ENCODE measurements at regions not wholly inside any gene's neighbourhood (a gene's known extent, or its start where the extent isn't known, plus 50 kb on each side); places are given as distances from the start of the nearest gene placed in this dataset.

- TF ChIP-seq POLR2AphosphoS5 (IDR thresholded peaks at IDR 0.05; ENCODE audit: low read length) (no peak), SIN3A (IDR thresholded peaks at IDR 0.05; ENCODE audit: low read depth, low read length) (no peak), SMAD5 (IDR thresholded peaks at IDR 0.05; ENCODE audit: low read depth) (no peak), EZH2 (IDR thresholded peaks at IDR 0.05; ENCODE audit: borderline replicate concordance, control insufficient read depth, low read depth, low read length) (no peak), PML (IDR thresholded peaks at IDR 0.05; ENCODE audit: low read length) (no peak), POLR2A (IDR thresholded peaks at IDR 0.05; ENCODE audit: low read depth, low read length) (no peak), MEF2B (IDR thresholded peaks at IDR 0.05; ENCODE audit: partially characterized antibody, poor library complexity, severe bottlenecking) (no peak), FOXM1 (IDR thresholded peaks at IDR 0.05; ENCODE audit: low read depth, low read length) (no peak), EP300 (IDR thresholded peaks at IDR 0.05; ENCODE audit: borderline replicate concordance in 1 of 2, control insufficient read depth in 1 of 2, low read depth in 2 of 2, low read length in 2 of 2) (no peak), CREM (IDR thresholded peaks at IDR 0.05; ENCODE audit: low read depth) (no peak), CTCF (IDR thresholded peaks at IDR 0.05 in 2 of 3, conservative IDR thresholded peaks at IDR 0.05 in 1 of 3; ENCODE audit: control insufficient read depth in 2 of 3, extremely low read depth in 1 of 3, insufficient read depth in 1 of 3, low read depth in 3 of 3, low read length in 3 of 3) (no peak), MAX (IDR thresholded peaks at IDR 0.05; ENCODE audit: low read depth, low read length) (no peak), MYC (IDR thresholded peaks at IDR 0.05; ENCODE audit: insufficient read depth, insufficient read length, insufficient replicate concordance, low read length, severe bottlenecking) (no peak)
Measured at GRCh38 chr11:79939111-79939510, 498.3 kb upstream of the TENM4 start.
